SK-N-SH treated with all-trans-retinoic acid at 6 μM for 48 hours (cell line): ENCODE measurements at regions not wholly inside any gene's neighbourhood (a gene's known extent, or its start where the extent isn't known, plus 50 kb on each side); places are given as distances from the start of the nearest gene placed in this dataset.
"Not testable (repeated sequence)": the region's sequence is repeated elsewhere in the genome, so short reads cannot be mapped to it uniquely, and the experiment has no call there.

ENCODE experiments used
- ATAC-seq: fragments of 200-7000 bp; cut with Tn5 transposase; 3 replicates; pipeline ENCODE4 v1.9.1; 2020; ENCODE audit warnings: mild to moderate bottlenecking, moderate library complexity
- BACH2 ChIP-seq: fragments of 250-450 bp; sonication (Bioruptor Pico); IDR thresholded peaks from 2 replicates; pipeline ENCODE4 v1.9.0; 2021; ENCODE audit warnings: mild to moderate bottlenecking, borderline replicate concordance
- CREB5 ChIP-seq: fragments of 250-450 bp; sonication (Bioruptor Pico); IDR thresholded peaks from 2 replicates; pipeline ENCODE4 v1.5.1; 2020; ENCODE audit warnings: low read depth, mild to moderate bottlenecking, moderate library complexity
- CSDC2 ChIP-seq: fragments of 250-450 bp; sonication (Bioruptor Pico); IDR thresholded peaks from 2 replicates; pipeline ENCODE4 v1.5.0; 2020; ENCODE audit warnings: mild to moderate bottlenecking, moderate library complexity
- CSRNP3 ChIP-seq: fragments of 250-450 bp; sonication (Bioruptor Pico); IDR thresholded peaks from 2 replicates; pipeline ENCODE4 v1.5.1; 2021; ENCODE audit warnings: mild to moderate bottlenecking, moderate library complexity
- ESRRG ChIP-seq: fragments of 250-450 bp; sonication (Bioruptor Pico); IDR thresholded peaks from 2 replicates; pipeline ENCODE4 v1.6.1; 2021; ENCODE audit warnings: mild to moderate bottlenecking
- GLIS3 ChIP-seq: fragments of 250-450 bp; sonication (Bioruptor Pico); IDR thresholded peaks from 2 replicates; pipeline ENCODE4 v1.5.0; 2020; ENCODE audit warnings: mild to moderate bottlenecking, moderate library complexity
- ISL1 ChIP-seq: fragments of 250-450 bp; sonication (Bioruptor Pico); IDR thresholded peaks from 2 replicates; pipeline ENCODE4 v2.1.2; 2022; ENCODE audit warnings: mild to moderate bottlenecking, moderate library complexity
- PPARA ChIP-seq: fragments of 250-450 bp; sonication (Bioruptor Pico); IDR thresholded peaks from 2 replicates; pipeline ENCODE4 v1.5.0; 2020; ENCODE audit warnings: mild to moderate bottlenecking, borderline replicate concordance
- RARB ChIP-seq: fragments of 250-450 bp; sonication (Bioruptor Pico); IDR thresholded peaks from 2 replicates; pipeline ENCODE4 v1.8.0; 2021; ENCODE audit warnings: mild to moderate bottlenecking, moderate library complexity
- SNAI2 ChIP-seq: fragments of 250-450 bp; sonication (Bioruptor Pico); IDR thresholded peaks from 2 replicates; pipeline ENCODE4 v1.5.0; 2020; ENCODE audit warnings: mild to moderate bottlenecking, moderate library complexity
- TCF4 ChIP-seq: fragments of 250-450 bp; sonication (Bioruptor Pico); IDR thresholded peaks from 2 replicates; pipeline ENCODE4 v1.8.0; 2021; ENCODE audit warnings: mild to moderate bottlenecking, moderate library complexity, borderline replicate concordance
- TOX ChIP-seq: fragments of 250-450 bp; sonication (Bioruptor Pico); IDR thresholded peaks from 2 replicates; pipeline ENCODE4 v1.8.0; 2021; ENCODE audit warnings: mild to moderate bottlenecking, moderate library complexity, borderline replicate concordance
- ZC3H10 ChIP-seq: fragments of 250-450 bp; sonication (Bioruptor Pico); IDR thresholded peaks from 2 replicates; pipeline ENCODE4 v1.5.1; 2021; ENCODE audit warnings: mild to moderate bottlenecking, moderate library complexity
- ZFP3 ChIP-seq: fragments of 250-450 bp; sonication (Bioruptor Pico); IDR thresholded peaks from 2 replicates; pipeline ENCODE4 v1.5.0; 2020; ENCODE audit warnings: mild to moderate bottlenecking, moderate library complexity
- ZFP30 ChIP-seq: fragments of 450-650 bp; formaldehyde crosslinking; IDR thresholded peaks from 2 replicates; pipeline ENCODE4 v1.5.0; 2022; ENCODE audit warnings: mild to moderate bottlenecking, moderate library complexity
- ZNF565 ChIP-seq: fragments of 450-650 bp; formaldehyde crosslinking; conservative IDR thresholded peaks from 2 replicates; pipeline ENCODE4 v1.5.0; 2020; ENCODE audit warnings: low read depth, mild to moderate bottlenecking, moderate library complexity
- ZNF70 ChIP-seq: fragments of 450-650 bp; formaldehyde crosslinking; IDR thresholded peaks from 2 replicates; pipeline ENCODE4 v1.5.0; 2020; ENCODE audit warnings: mild to moderate bottlenecking, moderate library complexity
- ZNF8 ChIP-seq: fragments of 450-650 bp; formaldehyde crosslinking; IDR thresholded peaks from 2 replicates; pipeline ENCODE4 v1.5.0; 2020; ENCODE audit warnings: mild to moderate bottlenecking, moderate library complexity
- TF ChIP-seq, protein P1 (sequence below): fragments of 250-450 bp; sonication (Bioruptor Pico); IDR thresholded peaks from 2 replicates; pipeline ENCODE4 v1.5.0; 2020; ENCODE audit warnings: mild to moderate bottlenecking, moderate library complexity
- TF ChIP-seq, protein P2 (sequence below): fragments of 250-450 bp; sonication (Bioruptor Pico); IDR thresholded peaks from 2 replicates; pipeline ENCODE4 v1.8.0; 2020; ENCODE audit warnings: mild to moderate bottlenecking, moderate library complexity, borderline replicate concordance

- no peak for ATAC-seq
Measured at GRCh38 chr2:174675615-174676014, 78.0 kb upstream of the WIPF1 start.

GRCh38 chr2:174673876-174674275 is 76.3 kb upstream of the WIPF1 start:
- ATAC-seq, result peak; percentile 49
- no peak for TF ChIP-seq ZNF70 (CRISPR knock-in tag)
- no peak for TF ChIP-seq TOX (CRISPR knock-in tag)
- peak; percentile 76 for TF ChIP-seq TCF4 (CRISPR knock-in tag)

More at GRCh38 chr2:174675615-174676014, 78.0 kb upstream of the WIPF1 start:
- TF ChIP-seq ZFP3 (CRISPR knock-in tag) (no peak), PPARA (CRISPR knock-in tag) (no peak), GLIS3 (CRISPR knock-in tag) (no peak), ZFP30 (no peak), ZNF8 (CRISPR knock-in tag) (no peak), ZNF70 (CRISPR knock-in tag) (no peak), RARB (CRISPR knock-in tag) (no peak), ZC3H10 (no peak)
- TF ChIP-seq, protein P1, sequence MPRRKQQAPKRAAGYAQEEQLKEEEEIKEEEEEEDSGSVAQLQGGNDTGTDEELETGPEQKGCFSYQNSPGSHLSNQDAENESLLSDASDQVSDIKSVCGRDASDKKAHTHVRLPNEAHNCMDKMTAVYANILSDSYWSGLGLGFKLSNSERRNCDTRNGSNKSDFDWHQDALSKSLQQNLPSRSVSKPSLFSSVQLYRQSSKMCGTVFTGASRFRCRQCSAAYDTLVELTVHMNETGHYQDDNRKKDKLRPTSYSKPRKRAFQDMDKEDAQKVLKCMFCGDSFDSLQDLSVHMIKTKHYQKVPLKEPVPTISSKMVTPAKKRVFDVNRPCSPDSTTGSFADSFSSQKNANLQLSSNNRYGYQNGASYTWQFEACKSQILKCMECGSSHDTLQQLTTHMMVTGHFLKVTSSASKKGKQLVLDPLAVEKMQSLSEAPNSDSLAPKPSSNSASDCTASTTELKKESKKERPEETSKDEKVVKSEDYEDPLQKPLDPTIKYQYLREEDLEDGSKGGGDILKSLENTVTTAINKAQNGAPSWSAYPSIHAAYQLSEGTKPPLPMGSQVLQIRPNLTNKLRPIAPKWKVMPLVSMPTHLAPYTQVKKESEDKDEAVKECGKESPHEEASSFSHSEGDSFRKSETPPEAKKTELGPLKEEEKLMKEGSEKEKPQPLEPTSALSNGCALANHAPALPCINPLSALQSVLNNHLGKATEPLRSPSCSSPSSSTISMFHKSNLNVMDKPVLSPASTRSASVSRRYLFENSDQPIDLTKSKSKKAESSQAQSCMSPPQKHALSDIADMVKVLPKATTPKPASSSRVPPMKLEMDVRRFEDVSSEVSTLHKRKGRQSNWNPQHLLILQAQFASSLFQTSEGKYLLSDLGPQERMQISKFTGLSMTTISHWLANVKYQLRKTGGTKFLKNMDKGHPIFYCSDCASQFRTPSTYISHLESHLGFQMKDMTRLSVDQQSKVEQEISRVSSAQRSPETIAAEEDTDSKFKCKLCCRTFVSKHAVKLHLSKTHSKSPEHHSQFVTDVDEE (CRISPR knock-in tag), result no peak

- no peak for TF ChIP-seq TCF4 (CRISPR knock-in tag)
- TF ChIP-seq ISL1 (CRISPR knock-in tag), result no peak
- TF ChIP-seq, protein P1 (CRISPR knock-in tag), result no peak
- no peak for TF ChIP-seq GLIS3 (CRISPR knock-in tag)
- no peak for TF ChIP-seq ZNF70 (CRISPR knock-in tag)
- no peak for TF ChIP-seq ESRRG
- no peak for TF ChIP-seq ZNF565 (CRISPR knock-in tag)
- no peak for TF ChIP-seq BACH2
- TF ChIP-seq, protein P2, sequence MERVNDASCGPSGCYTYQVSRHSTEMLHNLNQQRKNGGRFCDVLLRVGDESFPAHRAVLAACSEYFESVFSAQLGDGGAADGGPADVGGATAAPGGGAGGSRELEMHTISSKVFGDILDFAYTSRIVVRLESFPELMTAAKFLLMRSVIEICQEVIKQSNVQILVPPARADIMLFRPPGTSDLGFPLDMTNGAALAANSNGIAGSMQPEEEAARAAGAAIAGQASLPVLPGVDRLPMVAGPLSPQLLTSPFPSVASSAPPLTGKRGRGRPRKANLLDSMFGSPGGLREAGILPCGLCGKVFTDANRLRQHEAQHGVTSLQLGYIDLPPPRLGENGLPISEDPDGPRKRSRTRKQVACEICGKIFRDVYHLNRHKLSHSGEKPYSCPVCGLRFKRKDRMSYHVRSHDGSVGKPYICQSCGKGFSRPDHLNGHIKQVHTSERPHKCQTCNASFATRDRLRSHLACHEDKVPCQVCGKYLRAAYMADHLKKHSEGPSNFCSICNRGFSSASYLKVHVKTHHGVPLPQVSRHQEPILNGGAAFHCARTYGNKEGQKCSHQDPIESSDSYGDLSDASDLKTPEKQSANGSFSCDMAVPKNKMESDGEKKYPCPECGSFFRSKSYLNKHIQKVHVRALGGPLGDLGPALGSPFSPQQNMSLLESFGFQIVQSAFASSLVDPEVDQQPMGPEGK (CRISPR knock-in tag), result no peak
- no peak for TF ChIP-seq SNAI2
- TF ChIP-seq RARB (CRISPR knock-in tag), result no peak
- TF ChIP-seq CSRNP3 (CRISPR knock-in tag), result no peak
- TF ChIP-seq ZFP30, result no peak
- TF ChIP-seq ZNF8 (CRISPR knock-in tag), result no peak
- ATAC-seq, result no peak
Measured at GRCh38 chr2:174673440-174673839, 75.8 kb upstream of the WIPF1 start.

GRCh38 chr2:174671532-174671931 is 73.9 kb upstream of the WIPF1 start:
- ATAC-seq, result not testable (repeated sequence)

DNA sequence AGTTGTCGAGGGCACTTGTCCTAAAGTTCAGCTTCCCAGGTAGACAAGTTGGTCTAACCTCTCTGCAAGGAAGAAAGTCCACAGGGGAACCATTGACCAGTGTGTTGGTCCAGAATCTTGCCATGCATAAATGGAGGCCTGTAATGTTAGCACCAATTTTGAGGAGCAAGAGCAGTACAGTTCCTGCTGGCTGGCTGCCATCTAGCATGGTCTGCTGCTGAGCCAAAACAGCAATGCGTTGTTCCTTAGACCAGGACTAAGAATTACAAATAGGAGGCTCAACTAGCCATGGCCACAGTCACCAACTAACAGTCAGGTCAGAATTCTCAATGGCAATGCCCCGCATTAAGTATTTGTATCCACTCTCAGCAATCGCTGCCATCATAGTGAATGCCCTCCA is 72.8 kb upstream of the WIPF1 start:
- peak; percentile 10; the same call in 2 of the 3 replicates for ATAC-seq
- TF ChIP-seq, protein P2 (CRISPR knock-in tag), result no peak
- TF ChIP-seq ZFP3 (CRISPR knock-in tag), result no peak
- TF ChIP-seq TOX (CRISPR knock-in tag), result no peak
- TF ChIP-seq TCF4 (CRISPR knock-in tag), result no peak
- no peak for TF ChIP-seq RARB (CRISPR knock-in tag)
- no peak for TF ChIP-seq CREB5 (CRISPR knock-in tag)
- TF ChIP-seq ZFP30, result no peak
- no peak for TF ChIP-seq CSDC2 (CRISPR knock-in tag)
- TF ChIP-seq SNAI2, result no peak
- TF ChIP-seq ESRRG, result no peak
- TF ChIP-seq GLIS3 (CRISPR knock-in tag), result no peak
- no peak for TF ChIP-seq CSRNP3 (CRISPR knock-in tag)
- TF ChIP-seq ISL1 (CRISPR knock-in tag), result no peak
